ENCODE measurements at regions not wholly inside any gene's neighbourhood (a gene's known extent, or its start where the extent isn't known, plus 50 kb on each side); places are given as distances from the start of the nearest gene placed in this dataset.

DNA sequence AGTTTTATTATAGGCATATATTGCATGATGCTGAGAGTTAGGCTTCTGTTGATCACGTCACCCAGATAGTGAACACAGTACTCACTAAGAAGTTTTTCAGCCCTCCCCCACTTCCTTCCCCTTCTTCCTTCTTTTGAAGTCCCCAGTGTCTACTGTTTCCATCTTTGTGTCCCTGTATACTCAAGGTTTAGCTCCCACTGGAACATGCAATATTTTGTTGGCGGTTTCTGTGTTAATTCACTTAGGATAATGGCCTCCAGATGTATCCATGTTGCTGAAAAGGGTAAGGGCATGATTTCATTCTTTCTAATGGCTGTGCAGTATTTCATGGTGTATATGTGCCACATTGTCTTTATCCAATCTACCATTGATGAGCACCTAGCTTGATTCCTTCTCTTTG is 764.3 kb downstream of the MTRR start:
- TF ChIP-seq CTCF (IDR thresholded peaks at IDR 0.05) (no peak), POLR2A (IDR thresholded peaks at IDR 0.05) (no peak)

Measured in heart left ventricle (tissue), 13 donors.